Neural progenitor cell (in vitro differentiated cells): ENCODE measurements at regions not wholly inside any gene's neighbourhood (a gene's known extent, or its start where the extent isn't known, plus 50 kb on each side); places are given as distances from the start of the nearest gene placed in this dataset.

Experiments used
- DNase-seq: peaks from one replicate; pipeline ENCODE4 v3.0.0-alpha.2; 2016; ENCODE audit warnings: low spot score
- H2AFZ ChIP-seq: fragments of 200-600 bp; sonication (generic); replicated peaks from 2 replicates; pipeline ENCODE4 v1.6.1; 2016; ENCODE audit warnings: antibody characterized with exemption
- H3F3A ChIP-seq: fragments of 200-600 bp; sonication (generic); 2 replicates; pipeline ENCODE4 v1.6.1; 2016; ENCODE audit warnings: antibody characterized with exemption, low read depth
- H3K27ac ChIP-seq: fragments of 200-600 bp; sonication (generic); 2 replicates; pipeline ENCODE4 v1.5.1; 2016; ENCODE audit warnings: mild to moderate bottlenecking
- H3K27me3 ChIP-seq: fragments of 200-600 bp; sonication (generic); 2 replicates; pipeline ENCODE4 v1.6.1; 2016; ENCODE audit warnings: mild to moderate bottlenecking, moderate library complexity
- H3K36me3 ChIP-seq: fragments of 200-600 bp; sonication (generic); 2 replicates; pipeline ENCODE4 v1.5.1; 2016
- H3K4me1 ChIP-seq: fragments of 200-600 bp; sonication (generic); 2 replicates; pipeline ENCODE4 v1.6.1; 2016; ENCODE audit warnings: mixed run types
- H3K4me2 ChIP-seq: fragments of 200-600 bp; sonication (generic); 2 replicates; pipeline ENCODE4 v1.6.1; 2016
- H3K4me3 ChIP-seq: fragments of 200-600 bp; sonication (generic); 2 replicates; pipeline ENCODE4 v1.5.1; 2016
- H3K79me2 ChIP-seq: fragments of 200-600 bp; sonication (generic); 2 replicates; pipeline ENCODE4 v1.6.1; 2016; ENCODE audit warnings: low read depth
- H3K9ac ChIP-seq: fragments of 200-600 bp; sonication (generic); 2 replicates; pipeline ENCODE4 v1.6.1; 2016
- H3K9me3 ChIP-seq: fragments of 200-600 bp; sonication (generic); 2 replicates; pipeline ENCODE4 v1.5.1; 2016; ENCODE audit warnings: low read depth
- H4K20me1 ChIP-seq: fragments of 200-600 bp; sonication (generic); 2 replicates; pipeline ENCODE4 v1.6.1; 2016; ENCODE audit warnings: low read depth
- H3K27ac Mint-ChIP-seq: 3 replicates; pipeline ENCODE4 v1.8.0; 2021; ENCODE audit warnings: mixed read lengths
- H3K27me3 Mint-ChIP-seq: 2 replicates; pipeline ENCODE4 v1.8.0; 2022; ENCODE audit warnings: low read depth, mild to moderate bottlenecking, inconsistent platforms, moderate library complexity, mixed read lengths; ENCODE audit not compliant: insufficient read depth
- H3K36me3 Mint-ChIP-seq: 3 replicates; pipeline ENCODE4 v1.8.0; 2021; ENCODE audit warnings: mixed read lengths
- H3K4me1 Mint-ChIP-seq: 3 replicates; pipeline ENCODE4 v1.8.0; 2021; ENCODE audit warnings: mixed read lengths
- H3K4me3 Mint-ChIP-seq: 3 replicates; pipeline ENCODE4 v1.8.0; 2021; ENCODE audit warnings: mild to moderate bottlenecking, moderate library complexity, mixed read lengths
- H3K9me3 Mint-ChIP-seq: 3 replicates; pipeline ENCODE4 v1.8.0; 2020; ENCODE audit warnings: mixed read lengths
- CTCF ChIP-seq: fragments of 200-600 bp; sonication (generic); IDR thresholded peaks from 2 replicates; pipeline ENCODE4 v1.5.1; 2017; ENCODE audit warnings: antibody characterized with exemption, mild to moderate bottlenecking
- EZH2 ChIP-seq: fragments of 200-600 bp; sonication (generic); IDR thresholded peaks from 2 replicates; pipeline ENCODE4 v1.6.1; 2017; ENCODE audit warnings: antibody characterized with exemption, mild to moderate bottlenecking, moderate library complexity
- EZH2phosphoT487 ChIP-seq: fragments of 200-600 bp; sonication (generic); IDR thresholded peaks from 2 replicates; pipeline ENCODE4 v1.6.1; 2017; ENCODE audit warnings: antibody characterized with exemption

- H3K9ac ChIP-seq, result no peak overlapping the region
- no peaks in the 10 kb centered on the region for H3K9me3 ChIP-seq
- no peaks in the 10 kb centered on the region for H3K79me2 ChIP-seq
- H3F3A ChIP-seq, result no peaks in the 10 kb centered on the region
- H3K36me3 ChIP-seq, result no peaks in the 10 kb centered on the region
- DNase-seq, result no peak
- no peak overlapping the region for H3K4me3 ChIP-seq
- Mint-ChIP-seq H3K27me3 (peaks cover 2% of the 10 kb centered on the region), H3K4me3 (no peak overlapping the region), H3K27ac (no peak overlapping the region), H3K4me1 (no peaks in the 10 kb centered on the region), H3K9me3 (no peaks in the 10 kb centered on the region), H3K36me3 (no peaks in the 10 kb centered on the region)
- TF ChIP-seq CTCF (no peak), EZH2phosphoT487 (no peak), EZH2 (no peak)
- H2AFZ ChIP-seq, result no peak overlapping the region
- H3K4me1 ChIP-seq, result no peaks in the 10 kb centered on the region
- no peaks in the 10 kb centered on the region for H3K27me3 ChIP-seq
- no peaks in the 10 kb centered on the region for H4K20me1 ChIP-seq
- H3K4me2 ChIP-seq, result no peak overlapping the region
- no peak overlapping the region for H3K27ac ChIP-seq
These were observed 624.5 kb upstream of the CHORDC1 start for GRCh38 chr11:90847268-90847886.

- Histone ChIP-seq H3K4me1 (no peaks in the 10 kb centered on the region), H3K9me3 (no peaks in the 10 kb centered on the region), H3K36me3 (no peaks in the 10 kb centered on the region), H3K27me3 (no peaks in the 10 kb centered on the region), H4K20me1 (no peaks in the 10 kb centered on the region), H3F3A (no peaks in the 10 kb centered on the region), H3K4me2 (no peak overlapping the region), H3K9ac (no peak overlapping the region), H3K79me2 (no peaks in the 10 kb centered on the region), H2AFZ (no peak overlapping the region), H3K27ac (no peak overlapping the region), H3K4me3 (no peak overlapping the region)
- DNase-seq, result no peak
- Mint-ChIP-seq H3K27ac (no peak overlapping the region), H3K4me3 (no peak overlapping the region), H3K36me3 (no peaks in the 10 kb centered on the region), H3K4me1 (no peaks in the 10 kb centered on the region), H3K27me3 (peaks cover 2% of the 10 kb centered on the region), H3K9me3 (no peaks in the 10 kb centered on the region)
- TF ChIP-seq EZH2phosphoT487 (no peak), EZH2 (no peak), CTCF (no peak)
These were observed 623.8 kb upstream of the CHORDC1 start for GRCh38 chr11:90846628-90847027.

GRCh38 chr11:90845799-90846198 is 623.0 kb upstream of the CHORDC1 start:
- H3K4me1 ChIP-seq, result no peaks in the 10 kb centered on the region
- peaks cover 2% of the 10 kb centered on the region for H3K27me3 Mint-ChIP-seq
- H4K20me1 ChIP-seq, result no peaks in the 10 kb centered on the region
- H3K4me3 Mint-ChIP-seq, result no peak overlapping the region
- no peak overlapping the region for H2AFZ ChIP-seq
- H3K9me3 ChIP-seq, result no peaks in the 10 kb centered on the region
- H3K79me2 ChIP-seq, result no peaks in the 10 kb centered on the region
- H3K4me1 Mint-ChIP-seq, result no peaks in the 10 kb centered on the region
- no peak for DNase-seq
- H3K27me3 ChIP-seq, result no peaks in the 10 kb centered on the region
- no peak overlapping the region for H3K27ac ChIP-seq
- H3K27ac Mint-ChIP-seq, result no peak overlapping the region
- H3F3A ChIP-seq, result no peaks in the 10 kb centered on the region
- no peaks in the 10 kb centered on the region for H3K9me3 Mint-ChIP-seq
- no peak overlapping the region for H3K4me3 ChIP-seq
- H3K36me3 Mint-ChIP-seq, result no peaks in the 10 kb centered on the region
- no peak overlapping the region for H3K4me2 ChIP-seq
- no peaks in the 10 kb centered on the region for H3K36me3 ChIP-seq
- TF ChIP-seq EZH2, result no peak
- TF ChIP-seq EZH2phosphoT487, result no peak
- no peak for TF ChIP-seq CTCF
- no peak overlapping the region for H3K9ac ChIP-seq
